ENCODE measurements at regions not wholly inside any gene's neighbourhood (a gene's known extent, or its start where the extent isn't known, plus 50 kb on each side); places are given as distances from the start of the nearest gene placed in this dataset.

GRCh38 chr5:168214071-168214470 is 77.4 kb upstream of the WWC1 start:
- Histone ChIP-seq H3K9ac (ENCODE audit: low read length) (no peak overlapping the region), H3K4me3 (ENCODE audit: low read length) (no peak overlapping the region), H3K79me2 (replicated peaks; ENCODE audit: insufficient read depth, low read length) (no peaks in the 10 kb centered on the region), H2AFZ (ENCODE audit: low read depth, low read length) (no peak overlapping the region), H3K9me3 (ENCODE audit: low read length) (no peaks in the 10 kb centered on the region), H3F3A (ENCODE audit: insufficient read depth, low read length, poor library complexity, severe bottlenecking) (no peaks in the 10 kb centered on the region), H3K27ac (ENCODE audit: low read length) (no peak overlapping the region), H4K20me1 (ENCODE audit: insufficient read depth) (no peaks in the 10 kb centered on the region), H3K27me3 (ENCODE audit: insufficient read depth, low read depth, low read length) (no peaks in the 10 kb centered on the region), H3K36me3 (ENCODE audit: insufficient read depth, low read length) (no peaks in the 10 kb centered on the region), H3K4me2 (ENCODE audit: low read length) (no peak overlapping the region), H3K9me2 (ENCODE audit: insufficient read depth, low read length) (no peaks in the 10 kb centered on the region)
- TF ChIP-seq CTCF (IDR thresholded peaks at IDR 0.05; ENCODE audit: poor library complexity, severe bottlenecking), result no peak
- TF ChIP-seq RAD21 (conservative IDR thresholded peaks at IDR 0.05), result no peak
- TF ChIP-seq TAF1 (IDR thresholded peaks at IDR 0.05; ENCODE audit: low read depth), result no peak
- TF ChIP-seq POLR2AphosphoS5 (IDR thresholded peaks at IDR 0.05), result no peak
- no peak for TF ChIP-seq EZH2 (IDR thresholded peaks at IDR 0.05; ENCODE audit: borderline replicate concordance, insufficient read depth, low read length, poor library complexity, severe bottlenecking)
- TF ChIP-seq EP300 (conservative IDR thresholded peaks at IDR 0.05; ENCODE audit: poor library complexity, severe bottlenecking), result no peak

- H2AFZ ChIP-seq (ENCODE audit: low read depth, low read length), result no peak overlapping the region
- no peaks in the 10 kb centered on the region for H3K36me3 ChIP-seq (ENCODE audit: insufficient read depth, low read length)
- no peaks in the 10 kb centered on the region for H4K20me1 ChIP-seq (ENCODE audit: insufficient read depth)
- H3K4me3 ChIP-seq (ENCODE audit: low read length), result no peak overlapping the region
- H3K9me3 ChIP-seq (ENCODE audit: low read length), result no peaks in the 10 kb centered on the region
- H3K4me2 ChIP-seq (ENCODE audit: low read length), result no peak overlapping the region
- H3K27ac ChIP-seq (ENCODE audit: low read length), result no peak overlapping the region
- no peaks in the 10 kb centered on the region for H3K79me2 ChIP-seq (replicated peaks; ENCODE audit: insufficient read depth, low read length)
- no peak for TF ChIP-seq POLR2AphosphoS5 (IDR thresholded peaks at IDR 0.05)
- no peak for TF ChIP-seq MXI1 (conservative IDR thresholded peaks at IDR 0.05; ENCODE audit: poor library complexity, severe bottlenecking)
- no peak for TF ChIP-seq TAF1 (IDR thresholded peaks at IDR 0.05; ENCODE audit: low read depth)
- no peak overlapping the region for H3K9ac ChIP-seq (ENCODE audit: low read length)
- no peaks in the 10 kb centered on the region for H3K9me2 ChIP-seq (ENCODE audit: insufficient read depth, low read length)
- no peaks in the 10 kb centered on the region for H3K27me3 ChIP-seq (ENCODE audit: insufficient read depth, low read depth, low read length)
- H3F3A ChIP-seq (ENCODE audit: insufficient read depth, low read length, poor library complexity, severe bottlenecking), result no peaks in the 10 kb centered on the region
Observed at GRCh38 chr5:168214886-168215285, 76.6 kb upstream of the WWC1 start.

GRCh38 chr5:168215646-168216045 is 75.8 kb upstream of the WWC1 start:
- H3K9ac ChIP-seq (ENCODE audit: low read length), result no peak overlapping the region
- H3K36me3 ChIP-seq (ENCODE audit: insufficient read depth, low read length), result no peaks in the 10 kb centered on the region
- H4K20me1 ChIP-seq (ENCODE audit: insufficient read depth), result no peaks in the 10 kb centered on the region
- no peaks in the 10 kb centered on the region for H3K9me3 ChIP-seq (ENCODE audit: low read length)
- H3K4me2 ChIP-seq (ENCODE audit: low read length), result no peak overlapping the region
- no peak overlapping the region for H3K4me3 ChIP-seq (ENCODE audit: low read length)
- no peak overlapping the region for H2AFZ ChIP-seq (ENCODE audit: low read depth, low read length)
- H3K27me3 ChIP-seq (ENCODE audit: insufficient read depth, low read depth, low read length), result no peaks in the 10 kb centered on the region
- no peak overlapping the region for H3K27ac ChIP-seq (ENCODE audit: low read length)
- TF ChIP-seq RAD21 (conservative IDR thresholded peaks at IDR 0.05) (no peak), CTCF (IDR thresholded peaks at IDR 0.05; ENCODE audit: poor library complexity, severe bottlenecking) (no peak), REST (IDR thresholded peaks at IDR 0.05; ENCODE audit: borderline replicate concordance) (no peak), POLR2AphosphoS5 (IDR thresholded peaks at IDR 0.05) (no peak), EZH2 (IDR thresholded peaks at IDR 0.05; ENCODE audit: borderline replicate concordance, insufficient read depth, low read length, poor library complexity, severe bottlenecking) (no peak), TAF1 (IDR thresholded peaks at IDR 0.05; ENCODE audit: low read depth) (no peak), MXI1 (conservative IDR thresholded peaks at IDR 0.05; ENCODE audit: poor library complexity, severe bottlenecking) (no peak), EP300 (conservative IDR thresholded peaks at IDR 0.05; ENCODE audit: poor library complexity, severe bottlenecking) (no peak), SMC3 (conservative IDR thresholded peaks at IDR 0.05; ENCODE audit: poor library complexity) (no peak)
- H3K9me2 ChIP-seq (ENCODE audit: insufficient read depth, low read length), result no peaks in the 10 kb centered on the region
- no peaks in the 10 kb centered on the region for H3K79me2 ChIP-seq (replicated peaks; ENCODE audit: insufficient read depth, low read length)
- no peaks in the 10 kb centered on the region for H3F3A ChIP-seq (ENCODE audit: insufficient read depth, low read length, poor library complexity, severe bottlenecking)
